Brain microvascular endothelial cell (primary cell): ENCODE measurements at regions not wholly inside any gene's neighbourhood (a gene's known extent, or its start where the extent isn't known, plus 50 kb on each side); places are given as distances from the start of the nearest gene placed in this dataset.
A peak's percentile ranks its signal among the peaks of the same experiment; 100 is the strongest.
"Not testable (repeated sequence)": the region's sequence is repeated elsewhere in the genome, so short reads cannot be mapped to it uniquely, and the experiment has no call there.

Experiments used
- DNase-seq: peaks from one replicate; pipeline ENCODE4 v3.0.0-alpha.2; 2020
- H3K27ac ChIP-seq: fragments of 250-450 bp; sonication (Bioruptor Pico); 2 replicates; pipeline ENCODE4 v1.5.1; 2020; ENCODE audit warnings: mild to moderate bottlenecking, moderate library complexity
- H3K27me3 ChIP-seq: fragments of 250-450 bp; sonication (Bioruptor Pico); replicated peaks from 2 replicates; pipeline ENCODE4 v1.5.1; 2020; ENCODE audit warnings: mild to moderate bottlenecking
- H3K36me3 ChIP-seq: fragments of 250-450 bp; sonication (Bioruptor Pico); replicated peaks from 2 replicates; pipeline ENCODE4 v1.5.1; 2020; ENCODE audit warnings: mild to moderate bottlenecking
- H3K4me3 ChIP-seq: 2 replicates; pipeline ENCODE4 v1.5.1; 2011; ENCODE audit warnings: low read depth, mild to moderate bottlenecking, control low read depth, low read length, moderate library complexity
- in situ Hi-C: cut with HindIII; loops from 2 replicates; pipeline ENCODE4 v1.10.0; 2017; ENCODE audit warnings: low sequenced_read_pairs, low pct_ligation_motif_present
- TF ChIP-seq, protein P1 (sequence below): IDR thresholded peaks from 2 replicates; pipeline ENCODE4 v1.5.1; 2011; ENCODE audit warnings: low read depth, mild to moderate bottlenecking, moderate library complexity, low read length, control low read depth, inconsistent platforms; ENCODE audit errors: missing control alignments

- Histone ChIP-seq H3K27ac (no peak overlapping the region), H3K4me3 (no peak overlapping the region), H3K27me3 (no peaks in the 10 kb centered on the region), H3K36me3 (no peaks in the 10 kb centered on the region)
- DNase-seq = no peak
- in situ Hi-C loops = no loop called here
- TF ChIP-seq, protein P1, sequence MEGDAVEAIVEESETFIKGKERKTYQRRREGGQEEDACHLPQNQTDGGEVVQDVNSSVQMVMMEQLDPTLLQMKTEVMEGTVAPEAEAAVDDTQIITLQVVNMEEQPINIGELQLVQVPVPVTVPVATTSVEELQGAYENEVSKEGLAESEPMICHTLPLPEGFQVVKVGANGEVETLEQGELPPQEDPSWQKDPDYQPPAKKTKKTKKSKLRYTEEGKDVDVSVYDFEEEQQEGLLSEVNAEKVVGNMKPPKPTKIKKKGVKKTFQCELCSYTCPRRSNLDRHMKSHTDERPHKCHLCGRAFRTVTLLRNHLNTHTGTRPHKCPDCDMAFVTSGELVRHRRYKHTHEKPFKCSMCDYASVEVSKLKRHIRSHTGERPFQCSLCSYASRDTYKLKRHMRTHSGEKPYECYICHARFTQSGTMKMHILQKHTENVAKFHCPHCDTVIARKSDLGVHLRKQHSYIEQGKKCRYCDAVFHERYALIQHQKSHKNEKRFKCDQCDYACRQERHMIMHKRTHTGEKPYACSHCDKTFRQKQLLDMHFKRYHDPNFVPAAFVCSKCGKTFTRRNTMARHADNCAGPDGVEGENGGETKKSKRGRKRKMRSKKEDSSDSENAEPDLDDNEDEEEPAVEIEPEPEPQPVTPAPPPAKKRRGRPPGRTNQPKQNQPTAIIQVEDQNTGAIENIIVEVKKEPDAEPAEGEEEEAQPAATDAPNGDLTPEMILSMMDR = no peak
These were observed 975.8 kb upstream of the DEFB115 start for GRCh38 chr20:30281584-30282197.

DNA sequence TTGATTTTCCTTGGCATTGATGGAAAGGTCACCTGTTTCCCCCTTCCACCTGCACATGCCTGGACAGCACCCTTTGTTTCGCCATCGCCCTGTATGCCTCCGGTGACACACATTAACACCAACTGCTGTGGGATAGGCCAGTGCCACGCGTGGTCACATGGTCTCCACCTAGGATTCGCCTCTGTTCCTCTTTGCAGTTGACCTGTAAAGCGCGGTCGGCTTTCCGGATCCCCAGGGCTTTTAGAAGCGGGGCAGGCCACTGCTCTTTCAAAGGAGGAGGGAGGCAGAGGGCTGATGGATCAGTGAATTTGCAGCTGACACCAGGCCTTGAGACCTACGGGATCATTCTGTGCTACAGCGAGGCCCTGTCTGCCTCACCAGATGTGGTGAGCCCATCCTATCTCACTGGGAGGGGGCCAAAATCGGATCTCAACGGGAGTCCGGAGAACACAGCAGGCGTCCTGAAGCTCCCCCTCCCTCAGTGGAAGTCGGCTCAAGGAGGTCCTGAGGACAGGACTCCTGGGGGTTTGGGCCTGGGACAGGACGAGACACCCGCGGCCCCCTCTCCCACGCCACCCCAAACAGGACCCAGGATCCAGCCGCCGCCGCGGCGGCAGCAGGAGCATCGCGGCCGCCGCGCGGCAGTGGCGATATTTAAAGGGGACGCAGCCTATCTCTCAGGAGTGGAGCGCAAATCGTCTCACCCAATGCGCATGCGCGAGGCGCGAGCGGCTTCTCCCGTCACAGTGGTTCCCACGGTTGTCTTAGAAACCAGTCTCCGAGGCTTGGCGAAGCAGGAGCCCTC, 973.8 kb upstream of the DEFB115 start:
- H3K27me3 ChIP-seq, H3K27ac ChIP-seq, in situ Hi-C loops, H3K36me3 ChIP-seq: not testable (repeated sequence)
- peak overlapping the region; percentile 35 for H3K4me3 ChIP-seq
- DNase-seq = peak; percentile 36

DNA sequence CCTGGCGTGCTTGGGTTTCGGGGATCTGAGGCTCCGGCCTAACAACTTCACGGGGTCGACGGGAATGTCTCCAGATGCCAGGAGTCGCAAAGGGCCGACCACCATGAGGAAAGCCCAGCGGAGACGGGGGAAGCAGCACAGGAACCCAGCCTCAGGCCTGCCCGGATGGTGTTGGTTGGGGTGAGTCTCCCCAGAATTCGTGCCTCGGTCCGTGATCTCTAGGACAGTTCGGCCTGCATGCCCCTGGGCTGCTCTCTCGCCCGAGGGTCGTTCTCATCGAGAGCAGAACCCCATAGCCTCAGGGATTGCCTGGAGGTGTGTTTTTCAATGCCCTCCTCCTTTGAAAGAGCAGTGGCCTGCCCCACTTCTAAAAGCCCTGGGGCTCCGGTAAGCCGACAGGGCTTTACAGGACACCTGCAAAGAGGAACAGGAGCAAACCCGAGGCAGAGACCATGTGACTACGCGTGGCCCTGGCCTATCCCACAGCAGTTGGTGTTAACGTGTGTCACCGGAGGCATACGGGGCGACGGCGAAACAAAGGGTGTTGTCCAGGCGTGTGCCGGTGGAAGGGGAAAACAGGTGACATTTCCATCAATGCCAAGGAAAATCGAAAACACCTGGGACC, 973.1 kb upstream of the DEFB115 start:
- Histone ChIP-seq H3K27ac (no peak overlapping the region), H3K36me3 (no peaks in the 10 kb centered on the region), H3K27me3 (no peaks in the 10 kb centered on the region), H3K4me3 (peak overlapping the region; percentile 5)
- no peak for DNase-seq
- in situ Hi-C loops = no loop called here
- TF ChIP-seq, protein P1 = no peak

- no peaks in the 10 kb centered on the region for H3K27me3 ChIP-seq
- TF ChIP-seq, protein P1 = no peak
- H3K27ac ChIP-seq = no peak overlapping the region
- in situ Hi-C loops = no loop called here
- DNase-seq = no peak
- H3K4me3 ChIP-seq = no peak overlapping the region
- H3K36me3 ChIP-seq = no peaks in the 10 kb centered on the region
These were observed 971.8 kb upstream of the DEFB115 start for GRCh38 chr20:30285677-30286076.

DNA sequence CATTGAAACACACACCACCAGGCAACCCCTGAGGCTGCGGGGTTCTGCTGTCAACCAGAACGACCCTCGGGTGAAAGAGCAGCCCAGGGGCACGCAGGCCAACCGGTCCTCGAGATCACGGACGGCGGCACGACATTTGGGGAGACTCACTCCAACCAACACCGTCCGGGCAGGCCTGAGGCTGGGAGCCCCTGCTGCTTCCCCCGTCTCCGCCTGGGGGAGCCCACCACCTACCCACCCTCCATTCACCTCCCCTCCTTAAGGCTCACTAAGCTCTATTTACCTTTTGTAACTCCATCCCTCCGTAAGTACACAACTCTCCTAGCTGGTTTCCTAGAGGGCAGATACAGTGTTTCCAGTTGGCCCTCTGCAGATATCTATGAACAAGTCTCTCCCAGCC, 971.3 kb upstream of the DEFB115 start:
- in situ Hi-C loops = no loop called here
- TF ChIP-seq, protein P1 = peak; percentile 18

GRCh38 chr20:30287459-30287858, 970.0 kb upstream of the DEFB115 start:
- H3K36me3 ChIP-seq, H3K4me3 ChIP-seq, in situ Hi-C loops, DNase-seq, H3K27ac ChIP-seq, H3K27me3 ChIP-seq: not testable (repeated sequence)

More for the DNA sequence above, 971.3 kb upstream of the DEFB115 start:
- H3K36me3 ChIP-seq = no peaks in the 10 kb centered on the region
- no peak overlapping the region for H3K4me3 ChIP-seq
- no peak overlapping the region for H3K27ac ChIP-seq
- H3K27me3 ChIP-seq = no peaks in the 10 kb centered on the region
- no peak for DNase-seq
